ENCODE measurements at regions not wholly inside any gene's neighbourhood (a gene's known extent, or its start where the extent isn't known, plus 50 kb on each side); places are given as distances from the start of the nearest gene placed in this dataset.
A peak's percentile ranks its signal among the peaks of the same experiment; 100 is the strongest.

GRCh38 chr16:85236818-85237150, 124.5 kb upstream of the CIBAR2 start:
- intact Hi-C loops (cut with DNase I), result loop anchor here in 4 of 10 donors (5.0 to 10.0 kb wide), 5 partner anchors 62 to 119 kb away; no protein-coding TSS in a partner anchor
- no peak for ATAC-seq
- H3K4me1 ChIP-seq, result peaks cover 2 to 62% (median 33%) of the 10 kb centered on the region in 12 donors
- TF ChIP-seq CTCF (IDR thresholded peaks at IDR 0.05) (no peak), POLR2A (IDR thresholded peaks at IDR 0.05) (no peak)
- WGBS, 4 donors, result 82 to 92% (median 90%) methylated on average over 5 of the region's 5 CpGs
- no peaks in the 10 kb centered on the region for H3K9me3 ChIP-seq
- no peaks in the 10 kb centered on the region for H3K36me3 ChIP-seq
- no peak overlapping the region for H3K27ac ChIP-seq
- no peak for DNase-seq
- peaks cover 0 to 16% (median 0%) of the 10 kb centered on the region in 9 donors for H3K27me3 ChIP-seq
- no peak overlapping the region for H3K4me3 ChIP-seq

- H3K27me3 ChIP-seq, result peaks cover 0 to 16% (median 0%) of the 10 kb centered on the region in 9 donors
- DNase-seq (no peak), ATAC-seq (no peak)
- TF ChIP-seq CTCF (IDR thresholded peaks at IDR 0.05) (no peak), POLR2A (IDR thresholded peaks at IDR 0.05) (no peak)
- H3K4me3 ChIP-seq, result no peak overlapping the region
- H3K4me1 ChIP-seq, result peaks cover under 1 to 52% (median 25%) of the 10 kb centered on the region in 12 donors
- no peak overlapping the region for H3K27ac ChIP-seq
- no peaks in the 10 kb centered on the region for H3K9me3 ChIP-seq
- H3K36me3 ChIP-seq, result no peaks in the 10 kb centered on the region
- intact Hi-C loops (cut with DNase I), result loop anchor here in 4 of 10 donors (5.0 to 10.0 kb wide), 5 partner anchors 63 to 121 kb away; no protein-coding TSS in a partner anchor
- WGBS, 4 donors, result 78 to 85% (median 78%) methylated on average over 6 of the region's 6 CpGs
Observed at GRCh38 chr16:85237817-85238216, 125.5 kb upstream of the CIBAR2 start.

GRCh38 chr16:85238233-85238647, 126.0 kb upstream of the CIBAR2 start:
- TF ChIP-seq POLR2A (IDR thresholded peaks at IDR 0.05) (no peak), CTCF (IDR thresholded peaks at IDR 0.05) (peak in 1 of 12 donors; percentile 6)
- intact Hi-C loops (cut with DNase I), result loop anchor here in 4 of 10 donors (5.0 to 10.0 kb wide), 5 partner anchors 63 to 121 kb away; no protein-coding TSS in a partner anchor
- H3K4me1 ChIP-seq, result peaks cover 0 to 48% (median 24%) of the 10 kb centered on the region in 12 donors
- no peaks in the 10 kb centered on the region for H3K9me3 ChIP-seq
- DNase-seq, result peak in 2 of 5 donors; percentile 56 to 63
- H3K36me3 ChIP-seq, result no peaks in the 10 kb centered on the region
- H3K4me3 ChIP-seq, result no peak overlapping the region
- ATAC-seq, result peak in 1 of 4 donors; percentile 16
- WGBS, 4 donors, result 59 to 75% (median 64%) methylated on average over 16 to 17 of the region's 17 CpGs
- H3K27ac ChIP-seq, result peak overlapping the region in 1 of 12 donors; percentile 43
- peaks cover 0 to 16% (median 0%) of the 10 kb centered on the region in 9 donors for H3K27me3 ChIP-seq

- H3K4me1 ChIP-seq, result peaks cover 0 to 38% (median 20%) of the 10 kb centered on the region in 12 donors
- peaks cover 0 to 16% (median 0%) of the 10 kb centered on the region in 9 donors for H3K27me3 ChIP-seq
- WGBS, 4 donors, result 89 to 93% (median 93%) methylated on average over 5 of the region's 5 CpGs
- ATAC-seq, result no peak
- TF ChIP-seq POLR2A (IDR thresholded peaks at IDR 0.05) (no peak), CTCF (IDR thresholded peaks at IDR 0.05) (no peak)
- H3K36me3 ChIP-seq, result no peaks in the 10 kb centered on the region
- H3K4me3 ChIP-seq, result no peak overlapping the region
- no peak overlapping the region for H3K27ac ChIP-seq
- DNase-seq, result no peak
- no peaks in the 10 kb centered on the region for H3K9me3 ChIP-seq
- intact Hi-C loops (cut with DNase I), result loop anchor here in 4 of 10 donors (5.0 to 10.0 kb wide), 5 partner anchors 64 to 122 kb away; no protein-coding TSS in a partner anchor
Observed at GRCh38 chr16:85239239-85239638, 127.0 kb upstream of the CIBAR2 start.

Data from heart left ventricle (tissue), 16 donors.